ENCODE measurements at regions not wholly inside any gene's neighbourhood (a gene's known extent, or its start where the extent isn't known, plus 50 kb on each side); places are given as distances from the start of the nearest gene placed in this dataset.

- no peak for DNase-seq
Measured at GRCh38 chr5:8580298-8580697, 711.4 kb downstream of the MTRR start.

GRCh38 chr5:8581047-8581446 is 712.1 kb downstream of the MTRR start:
- no peak for DNase-seq

- no peak for DNase-seq
Measured at GRCh38 chr5:8585230-8586018, 716.5 kb downstream of the MTRR start.

GRCh38 chr5:8590959-8591358 is 722.0 kb downstream of the MTRR start:
- DNase-seq, result no peak

DNA sequence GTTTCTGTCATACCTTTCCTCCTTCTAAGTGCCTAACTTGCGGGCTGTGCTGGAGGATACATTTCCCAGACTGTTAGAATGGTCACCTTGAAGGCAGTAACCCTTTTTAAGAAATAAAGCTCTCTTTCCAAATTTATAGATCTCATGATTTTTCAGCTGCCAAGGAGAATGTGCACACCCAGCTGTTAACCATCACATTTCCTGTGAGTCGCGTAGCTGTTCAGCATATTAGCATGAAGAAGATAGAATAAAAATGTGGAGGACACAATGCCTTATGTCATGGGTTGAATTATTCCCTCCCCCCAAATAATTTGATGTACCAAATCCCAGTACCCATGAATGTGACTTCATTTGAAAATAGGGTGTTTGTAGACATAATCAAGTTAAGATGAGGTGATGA is 729.4 kb downstream of the MTRR start:
- DNase-seq, result no peak

GRCh38 chr5:8598996-8599395 is 730.0 kb downstream of the MTRR start:
- no peak for DNase-seq

GRCh38 chr5:8600843-8601242 is 731.9 kb downstream of the MTRR start:
- no peak for DNase-seq

GRCh38 chr5:8601831-8602354 is 732.9 kb downstream of the MTRR start:
- no peak for DNase-seq

GRCh38 chr5:8606231-8606630 is 737.3 kb downstream of the MTRR start:
- DNase-seq, result no peak

GRCh38 chr5:8611067-8611466 is 742.1 kb downstream of the MTRR start:
- DNase-seq, result no peak

GRCh38 chr5:8613078-8613685 is 744.2 kb downstream of the MTRR start:
- DNase-seq, result no peak

- no peak for DNase-seq
Measured at GRCh38 chr5:8615142-8615858, 746.4 kb downstream of the MTRR start.

GRCh38 chr5:8628521-8628920 is 759.6 kb downstream of the MTRR start:
- peak; percentile 86 for DNase-seq

DNA sequence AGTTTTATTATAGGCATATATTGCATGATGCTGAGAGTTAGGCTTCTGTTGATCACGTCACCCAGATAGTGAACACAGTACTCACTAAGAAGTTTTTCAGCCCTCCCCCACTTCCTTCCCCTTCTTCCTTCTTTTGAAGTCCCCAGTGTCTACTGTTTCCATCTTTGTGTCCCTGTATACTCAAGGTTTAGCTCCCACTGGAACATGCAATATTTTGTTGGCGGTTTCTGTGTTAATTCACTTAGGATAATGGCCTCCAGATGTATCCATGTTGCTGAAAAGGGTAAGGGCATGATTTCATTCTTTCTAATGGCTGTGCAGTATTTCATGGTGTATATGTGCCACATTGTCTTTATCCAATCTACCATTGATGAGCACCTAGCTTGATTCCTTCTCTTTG is 764.3 kb downstream of the MTRR start:
- no peak for DNase-seq

GRCh38 chr5:8633696-8634095 is 764.7 kb downstream of the MTRR start:
- no peak for DNase-seq

DNA sequence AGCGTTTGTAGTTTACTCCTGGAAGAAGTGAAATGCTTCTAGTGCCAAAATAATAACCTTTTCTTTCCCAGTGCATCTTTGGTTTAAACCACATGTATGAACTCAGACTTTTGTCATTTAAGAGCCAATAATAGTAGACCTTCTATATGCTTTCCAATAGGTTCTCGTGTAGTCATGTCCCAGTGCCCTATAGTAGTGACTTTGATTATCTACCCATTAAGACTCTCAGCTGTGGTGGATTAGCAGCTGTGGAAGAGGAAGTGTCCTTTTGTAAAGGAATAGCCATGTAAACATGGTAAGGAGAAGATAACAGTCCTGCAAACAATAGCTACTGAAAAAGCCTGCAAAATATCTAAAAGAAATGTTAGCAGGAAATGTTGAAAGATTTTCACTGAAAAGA is 765.3 kb downstream of the MTRR start:
- DNase-seq, result no peak

DNA sequence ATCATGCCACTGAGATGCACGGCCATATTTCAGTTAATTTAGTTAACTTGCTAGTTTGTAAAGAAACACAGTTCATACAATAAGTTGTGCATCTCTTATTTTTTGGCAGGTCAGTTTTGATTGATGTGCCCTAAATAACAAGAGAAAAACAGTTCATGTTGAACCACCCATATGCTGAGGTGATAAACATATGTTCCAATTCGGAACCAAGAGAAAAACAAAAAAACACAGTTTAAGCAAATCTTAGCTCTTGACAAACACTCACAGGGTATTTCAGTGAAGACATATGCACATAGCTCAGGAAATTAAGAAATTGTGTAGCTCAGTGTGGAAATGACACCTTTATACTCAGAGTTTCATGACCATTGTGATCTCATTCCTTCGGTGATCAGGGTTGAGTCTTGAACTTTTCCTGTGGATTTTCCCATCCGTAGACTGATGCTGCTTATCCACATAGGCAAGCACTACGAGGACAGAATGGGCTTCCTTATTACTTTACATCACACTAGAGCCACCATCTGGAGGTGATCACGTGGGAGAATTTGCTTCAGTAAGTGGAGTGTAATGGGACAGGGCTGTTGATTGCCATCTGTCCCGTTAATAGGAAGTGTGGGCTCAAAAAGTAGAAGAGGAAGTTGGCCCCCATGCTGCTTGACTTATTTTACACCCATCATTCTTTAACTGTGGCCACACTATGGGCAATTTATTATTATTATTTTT is 773.0 kb downstream of the MTRR start:
- DNase-seq, result no peak

DNA sequence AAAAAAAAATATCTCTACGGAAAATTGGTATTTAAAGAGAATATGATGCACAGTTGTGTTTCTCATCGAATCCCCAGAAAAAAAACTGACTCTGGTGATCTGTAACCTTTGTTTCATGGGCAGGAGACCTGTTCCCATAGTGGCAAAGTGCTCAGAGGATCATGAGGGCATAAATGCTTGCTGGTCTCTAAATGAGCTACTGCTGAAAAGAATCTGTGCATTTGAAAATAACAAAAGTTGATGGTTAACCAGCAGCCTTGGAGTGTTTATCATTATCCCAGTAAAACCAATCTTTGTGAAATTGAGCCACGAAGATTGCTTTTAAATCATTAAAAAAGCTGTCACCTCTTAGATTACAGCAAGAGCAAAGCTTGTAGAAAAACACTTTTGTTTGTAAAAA is 775.4 kb downstream of the MTRR start:
- no peak for DNase-seq

- no peak for DNase-seq
Measured at GRCh38 chr5:8647111-8647510, 778.2 kb downstream of the MTRR start.

- DNase-seq, result peak; percentile 5
Measured at GRCh38 chr5:8650186-8650585, 781.2 kb downstream of the MTRR start.

DNA sequence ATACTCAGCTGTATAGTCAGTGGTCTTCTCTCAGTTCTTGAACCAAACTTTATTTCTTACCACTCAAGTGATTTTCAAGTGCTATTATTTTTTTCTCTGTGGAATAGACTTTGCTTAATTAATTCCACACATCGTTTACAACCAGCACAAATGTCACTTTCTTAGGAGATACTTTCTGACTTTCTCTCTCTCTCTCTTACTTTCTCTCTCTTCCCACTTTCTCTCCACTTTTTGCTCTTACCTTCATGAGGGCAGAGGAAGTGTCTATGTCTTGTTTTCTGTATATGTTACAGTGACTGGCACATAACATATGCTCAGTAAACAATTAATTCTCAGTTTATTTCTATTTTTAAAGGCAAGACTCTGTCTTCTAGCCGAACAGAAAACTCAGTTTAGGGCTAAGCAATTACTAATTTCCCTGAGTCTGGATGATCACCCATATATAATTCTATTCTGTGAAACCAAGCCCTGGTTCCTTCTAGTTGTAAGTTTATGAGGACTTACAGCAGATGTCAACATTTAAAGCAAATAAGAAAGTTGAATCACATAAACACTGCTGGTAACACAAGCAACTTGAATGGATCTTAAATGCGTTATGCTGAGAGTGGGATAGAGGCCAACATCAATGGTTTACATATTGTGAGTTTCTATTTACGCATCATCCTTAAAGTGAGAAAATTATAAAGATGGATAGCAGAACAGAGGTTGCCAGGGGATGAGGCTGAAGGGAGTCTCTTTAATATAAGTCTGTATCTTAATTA is 791.4 kb downstream of the MTRR start:
- DNase-seq, result no peak

GRCh38 chr5:8663374-8663773 is 794.4 kb downstream of the MTRR start:
- no peak for DNase-seq

Data from COR-L47 (cell line).